HG02884 (cell line): ENCODE measurements at regions not wholly inside any gene's neighbourhood (a gene's known extent, or its start where the extent isn't known, plus 50 kb on each side); places are given as distances from the start of the nearest gene placed in this dataset.
"Not testable (repeated sequence)": the region's sequence is repeated elsewhere in the genome, so short reads cannot be mapped to it uniquely, and the experiment has no call there.

ENCODE experiments used
- ATAC-seq: cut with Tn5 transposase; IDR thresholded peaks from one replicate; pipeline ENCODE4 v1.9.1; 2021; ENCODE audit warnings: mild to moderate bottlenecking, moderate library complexity; ENCODE audit not compliant: unreplicated experiment

DNA sequence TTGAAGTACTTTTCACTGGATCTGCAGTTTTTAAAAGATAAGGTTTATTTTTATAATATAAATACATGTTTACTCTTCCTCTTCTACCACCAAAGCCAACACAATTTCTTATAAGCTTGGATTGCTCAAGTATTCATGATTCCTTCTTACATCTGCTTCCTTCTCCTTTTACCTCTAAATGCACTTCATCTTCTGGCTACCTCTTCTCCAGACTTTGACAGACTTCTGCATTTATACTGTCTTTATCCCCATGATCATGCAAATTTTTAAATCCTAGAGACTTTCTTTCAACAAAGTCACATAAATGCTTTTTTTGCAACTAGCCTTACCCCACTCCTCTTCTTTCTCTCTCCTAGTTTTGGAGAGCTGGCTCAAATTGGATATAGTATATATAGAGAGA is 142.9 kb downstream of the TFAP2B start:
- ATAC-seq: no peak

DNA sequence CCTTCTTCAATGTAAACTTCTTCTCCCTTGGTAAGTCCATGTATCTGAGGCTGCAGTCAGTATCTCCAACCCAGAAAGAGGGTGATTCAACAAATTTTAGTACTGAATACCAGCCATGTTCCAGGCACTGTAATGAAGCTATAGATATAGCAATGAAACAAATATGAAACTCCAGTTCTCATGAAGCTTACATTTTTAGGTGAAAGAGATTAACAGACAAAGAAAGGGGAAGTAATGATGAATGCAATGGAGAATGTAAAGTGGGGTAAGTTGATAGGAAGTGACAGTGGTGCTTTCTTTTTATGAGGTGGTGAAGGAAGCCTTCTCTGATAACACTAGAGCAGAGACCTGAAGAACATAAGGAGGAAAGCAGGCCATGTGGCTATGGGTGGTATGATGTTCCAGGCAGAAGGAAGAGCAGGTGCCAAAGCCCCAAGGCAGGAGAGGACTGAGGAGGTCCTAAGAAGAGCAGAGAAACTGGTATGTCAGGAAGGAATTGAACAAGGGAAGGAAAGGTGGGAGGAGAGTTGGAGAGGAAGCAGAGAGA is 143.6 kb downstream of the TFAP2B start:
- ATAC-seq: peak; percentile 39

DNA sequence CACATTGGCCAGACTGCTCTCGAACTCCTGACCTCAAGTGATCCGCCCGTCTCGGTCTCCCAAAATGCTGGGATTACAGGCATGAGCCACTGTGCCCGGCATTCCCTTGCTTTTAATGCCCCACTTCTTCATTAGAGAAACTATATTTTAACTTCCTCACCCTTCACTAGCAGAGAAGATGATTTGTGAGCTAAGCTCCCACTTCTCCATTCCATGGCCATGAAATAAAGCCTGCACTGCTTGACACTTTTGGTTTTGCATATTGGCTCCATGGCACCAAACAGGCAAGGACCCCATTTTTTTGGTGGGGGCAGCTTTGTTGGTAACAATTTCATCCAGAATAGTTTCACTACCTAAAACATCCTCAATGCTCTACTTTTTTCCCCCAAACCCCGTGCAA is 145.3 kb downstream of the TFAP2B start:
- no peak for ATAC-seq

DNA sequence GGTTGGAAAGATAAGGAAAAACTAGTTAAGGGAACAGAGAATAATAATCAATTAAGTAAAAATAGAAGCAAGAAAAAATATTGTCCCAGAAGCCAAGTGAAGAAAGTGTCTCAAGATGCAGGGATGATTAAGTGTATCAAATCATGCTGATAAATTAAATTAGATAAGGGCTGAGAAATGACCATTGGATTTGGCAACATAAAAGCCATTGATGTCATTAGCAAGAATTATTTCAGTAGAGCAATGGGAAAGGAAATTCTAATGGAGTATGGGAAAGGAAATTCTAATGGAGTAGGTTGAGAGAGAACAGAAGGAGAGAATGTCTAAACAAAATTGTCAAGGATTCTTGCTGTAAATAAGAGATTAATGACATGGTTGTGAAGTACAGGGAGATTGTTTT is 146.8 kb downstream of the TFAP2B start:
- no peak for ATAC-seq

DNA sequence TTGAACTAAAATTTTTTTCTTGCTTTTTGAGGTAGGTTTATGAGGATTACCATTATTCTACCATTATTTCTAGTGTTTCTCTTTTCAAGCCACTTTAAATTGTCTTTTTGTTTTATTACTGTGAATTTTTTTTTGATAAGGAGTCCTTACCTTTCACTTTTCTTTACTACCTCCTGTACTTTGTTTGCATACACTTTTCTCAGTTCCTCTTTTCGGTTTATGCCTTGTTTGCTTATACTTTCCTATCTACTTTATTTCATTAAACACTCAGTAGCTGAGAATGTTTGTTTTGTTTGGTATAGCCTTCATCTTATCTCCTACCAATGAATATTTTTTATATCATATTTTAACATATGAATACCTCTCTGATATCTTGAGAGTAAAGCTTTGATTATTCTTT is 147.9 kb downstream of the TFAP2B start:
- peak; percentile 86 for ATAC-seq

DNA sequence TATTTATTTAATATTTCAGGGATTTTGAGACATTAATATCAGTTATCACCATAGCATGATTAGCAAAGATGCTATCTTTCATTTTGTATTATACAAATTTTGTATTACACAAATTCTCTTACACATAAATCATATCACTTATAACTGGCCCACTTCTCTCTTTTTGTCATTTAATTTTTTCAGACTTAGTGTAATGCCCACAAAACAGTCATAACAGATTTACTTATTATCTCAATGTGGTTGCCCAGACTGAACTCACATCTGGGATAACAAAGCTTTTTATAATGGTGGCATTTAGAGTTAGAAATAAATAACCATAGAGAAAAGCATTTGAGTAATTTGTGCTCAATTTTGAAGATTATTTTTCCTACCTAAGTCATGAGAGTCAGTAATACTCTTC is 148.3 kb downstream of the TFAP2B start:
- ATAC-seq: peak; percentile 48

DNA sequence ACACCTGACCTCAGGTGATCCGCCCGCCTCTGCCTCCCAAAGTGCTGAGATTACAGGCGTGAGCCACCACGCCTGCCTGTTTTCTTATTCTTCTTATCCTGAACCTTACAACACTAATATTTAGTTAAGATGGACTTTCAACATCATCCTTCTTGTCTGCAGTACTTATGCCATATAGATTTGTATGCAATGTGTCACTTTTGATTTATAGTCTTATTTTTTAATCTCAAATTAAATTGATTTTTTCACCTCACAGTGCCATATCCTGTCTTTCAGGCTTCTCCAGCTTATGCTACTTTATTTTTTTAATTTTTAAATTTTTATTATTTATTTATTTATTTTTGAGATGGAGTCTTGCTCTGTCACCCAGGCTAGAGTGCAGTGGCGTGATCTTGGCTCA is 149.6 kb downstream of the TFAP2B start:
- ATAC-seq: not testable (repeated sequence)

DNA sequence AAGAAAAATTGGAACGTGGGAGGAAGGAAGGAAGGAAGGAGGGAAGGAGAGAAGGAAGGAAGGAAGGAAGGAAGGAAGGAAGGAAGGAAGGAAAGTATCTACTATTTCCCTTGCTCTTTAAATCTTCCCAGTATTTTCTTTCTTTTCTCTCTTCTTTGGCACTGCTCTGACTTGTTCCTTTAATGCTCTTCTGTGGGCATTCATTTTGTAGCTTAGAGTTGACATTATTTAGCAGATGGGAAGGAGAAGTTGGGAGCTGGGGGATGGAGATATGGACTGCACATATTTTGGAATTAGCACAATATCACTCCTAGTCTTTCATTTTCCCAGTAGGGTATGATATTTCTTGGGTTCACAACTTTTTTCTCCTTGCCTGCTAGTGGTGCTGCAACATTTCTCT is 152.2 kb downstream of the TFAP2B start:
- ATAC-seq: no peak

DNA sequence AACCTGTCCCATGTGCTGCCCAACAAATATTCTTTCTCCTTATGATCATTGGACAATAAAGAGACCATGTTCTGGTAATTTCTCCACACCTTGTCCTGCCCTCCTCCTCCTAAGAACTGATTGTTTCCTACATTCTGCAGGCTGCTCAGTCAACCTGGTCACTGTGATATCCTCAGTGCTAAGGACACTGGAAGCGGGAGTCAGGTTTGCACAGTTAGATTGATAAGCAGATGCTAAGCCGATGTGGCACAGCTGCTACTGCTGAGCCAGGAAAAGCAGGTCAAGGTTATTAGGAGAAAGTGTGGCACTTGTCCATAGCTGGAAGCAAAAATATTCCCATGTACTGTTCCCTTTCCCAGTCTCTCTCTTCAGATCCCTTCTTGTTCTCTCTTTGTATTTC is 154.8 kb downstream of the TFAP2B start:
- no peak for ATAC-seq

DNA sequence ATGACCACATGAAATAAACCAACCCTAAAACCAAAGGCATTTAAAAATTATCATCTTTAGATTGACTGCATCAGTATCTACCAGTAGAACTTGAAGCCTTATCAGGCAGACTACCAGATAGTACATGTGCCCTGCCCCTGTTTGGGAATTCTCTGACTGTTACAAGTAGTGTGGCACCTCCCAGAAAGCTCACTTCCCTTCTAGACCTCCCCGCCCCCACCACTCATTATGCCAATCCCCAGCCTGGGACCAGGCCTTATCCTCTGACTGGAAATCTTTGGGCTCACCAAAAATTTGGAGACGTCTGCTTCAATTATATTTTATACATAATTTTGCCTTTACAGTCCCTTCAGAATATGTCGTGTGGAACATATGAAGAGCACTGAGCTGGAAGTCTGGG is 155.6 kb downstream of the TFAP2B start:
- no peak for ATAC-seq

DNA sequence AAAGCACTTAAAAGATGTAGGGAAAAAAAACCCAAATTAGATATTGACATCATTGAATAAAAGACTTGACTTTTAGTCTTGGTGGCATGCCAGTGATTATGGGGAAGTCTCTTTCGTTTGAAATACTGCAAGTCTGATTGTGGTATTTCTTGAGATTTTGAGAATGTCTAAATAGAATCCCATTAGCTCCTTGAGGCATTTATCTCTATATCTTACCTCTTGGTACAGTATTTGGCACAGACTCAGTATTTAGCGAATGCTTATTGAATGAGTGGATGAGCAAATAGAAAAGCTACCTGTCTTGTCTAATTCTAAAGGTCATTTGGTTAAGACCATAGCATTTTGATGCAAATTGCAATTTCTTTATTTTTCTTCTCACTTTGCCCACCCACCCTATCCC is 156.5 kb downstream of the TFAP2B start:
- ATAC-seq: no peak

DNA sequence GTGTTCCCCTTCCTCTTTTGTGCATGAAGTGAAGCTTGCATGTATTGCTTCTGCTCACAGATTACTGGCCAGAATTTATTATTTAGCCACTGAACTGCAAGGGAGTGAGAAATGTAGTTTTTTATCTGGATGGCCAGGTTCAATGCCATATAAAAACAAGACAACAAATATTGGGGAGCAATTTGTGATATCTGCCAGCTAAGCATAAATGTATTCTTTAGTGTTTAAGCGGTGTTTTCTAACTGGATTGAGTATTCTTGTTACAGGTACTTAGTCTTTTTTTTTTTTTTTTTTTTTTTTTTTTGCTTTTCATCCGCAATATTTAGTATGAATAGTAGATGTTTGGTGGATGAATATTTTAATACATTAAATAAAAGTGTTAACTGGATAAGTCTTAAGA is 158.2 kb downstream of the TFAP2B start:
- ATAC-seq: no peak

DNA sequence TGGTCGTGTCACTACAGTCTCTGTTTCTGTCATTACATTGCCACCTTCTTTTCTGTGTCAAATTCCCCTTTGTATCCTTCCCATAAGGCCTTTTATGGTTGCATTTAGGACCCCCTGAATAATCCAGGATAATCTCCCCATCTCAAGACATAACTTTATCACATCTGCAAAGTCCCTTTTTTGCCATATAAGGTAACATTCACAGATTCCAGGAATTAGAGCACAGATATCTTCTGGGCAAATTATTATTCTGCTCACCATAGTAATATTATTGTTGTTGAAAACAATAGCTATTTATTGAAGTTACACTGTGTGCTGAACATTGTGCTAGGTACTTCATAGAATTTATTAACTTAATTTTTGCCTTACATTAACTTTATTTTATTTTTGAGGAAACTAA is 159.1 kb downstream of the TFAP2B start:
- no peak for ATAC-seq

DNA sequence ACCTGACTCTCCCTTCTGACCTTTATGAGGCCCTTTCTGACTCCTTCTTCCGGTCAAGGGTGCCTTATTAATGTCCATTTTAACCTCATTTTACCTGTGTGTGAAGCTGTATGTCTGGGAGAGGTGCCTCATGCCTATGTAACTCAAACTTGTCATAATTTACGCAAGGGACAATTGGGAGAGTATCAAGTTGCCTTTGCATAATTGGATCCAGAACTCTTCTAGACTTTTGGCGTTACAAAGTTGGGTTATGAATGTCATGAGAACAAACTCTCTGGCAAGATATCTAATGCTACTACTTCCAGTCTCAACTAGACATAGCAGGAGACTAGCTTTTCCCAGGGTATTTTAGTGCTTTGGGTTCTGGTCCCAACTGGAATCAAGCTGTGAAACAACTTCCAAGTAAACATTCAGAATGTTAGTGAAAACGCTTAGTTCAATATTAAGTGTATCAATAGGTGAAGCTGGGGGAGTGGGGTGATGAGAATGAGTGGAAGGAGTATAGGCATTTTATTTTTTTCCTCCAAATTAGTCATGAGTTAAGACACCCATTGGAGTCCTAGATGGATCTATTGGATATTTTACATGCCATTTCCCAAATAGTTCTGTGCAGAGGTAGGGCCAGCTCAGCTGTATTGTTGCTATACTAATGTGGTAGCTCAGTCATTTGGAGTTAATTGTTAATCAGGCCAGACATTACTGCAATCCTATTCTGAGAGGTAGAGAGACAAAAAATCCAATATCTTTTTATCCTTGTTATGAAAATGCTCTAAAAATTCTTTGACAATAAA is 159.9 kb downstream of the TFAP2B start:
- ATAC-seq: no peak

DNA sequence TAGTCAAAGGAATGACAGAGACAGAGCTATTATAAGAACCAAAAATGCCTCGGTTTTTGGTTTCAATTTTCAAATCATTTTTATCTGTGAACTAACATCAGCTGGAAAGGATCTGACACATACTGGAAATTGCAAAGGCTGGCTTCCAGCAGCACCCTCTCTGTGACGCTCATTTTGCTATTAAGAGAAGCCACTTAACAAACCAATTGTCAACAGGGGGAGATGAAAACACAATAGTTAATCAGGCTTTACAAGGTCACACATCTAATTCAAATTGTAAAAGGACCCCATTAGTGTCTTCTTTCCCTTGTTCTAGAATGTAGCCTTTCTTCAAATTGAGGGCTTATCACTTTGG is 160.5 kb downstream of the TFAP2B start:
- ATAC-seq: no peak

DNA sequence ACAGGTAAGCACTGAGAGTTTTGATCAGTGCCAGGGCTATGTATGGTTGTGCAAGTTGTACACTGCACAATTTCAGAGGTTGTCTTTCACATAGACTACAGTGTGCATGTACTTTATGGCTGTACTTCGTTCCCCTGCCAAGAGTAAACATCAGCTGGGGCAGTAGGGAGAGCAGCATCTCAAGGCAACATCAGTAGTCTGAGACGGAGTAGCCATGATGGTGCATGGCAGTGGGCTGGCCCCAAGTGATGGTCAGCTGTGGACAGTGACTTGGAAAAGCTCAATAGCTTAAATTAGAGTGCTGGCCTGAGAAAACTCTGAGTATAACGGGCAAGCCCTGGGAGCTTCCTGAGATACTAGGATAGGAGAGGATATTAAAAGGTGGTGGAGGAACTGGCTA is 165.5 kb downstream of the TFAP2B start:
- no peak for ATAC-seq

DNA sequence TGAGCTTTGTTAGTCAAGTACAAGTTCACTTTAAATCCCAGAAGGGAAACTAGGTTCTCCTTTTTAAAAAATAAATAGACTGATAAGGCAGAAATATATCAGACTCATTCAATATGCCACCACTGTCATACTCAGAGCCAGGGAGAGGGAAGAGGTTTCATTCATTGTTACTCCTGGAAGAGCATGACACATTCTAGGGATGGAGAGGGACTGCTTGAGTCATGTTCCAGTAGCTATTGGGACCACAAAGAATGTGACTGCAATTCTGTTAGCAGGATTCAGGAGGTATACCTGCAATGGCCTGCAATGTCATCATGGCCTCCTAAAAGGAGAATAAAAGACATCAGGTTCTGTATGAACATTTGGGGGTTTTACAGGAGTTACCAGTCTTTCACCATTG is 167.6 kb downstream of the TFAP2B start:
- ATAC-seq: no peak

DNA sequence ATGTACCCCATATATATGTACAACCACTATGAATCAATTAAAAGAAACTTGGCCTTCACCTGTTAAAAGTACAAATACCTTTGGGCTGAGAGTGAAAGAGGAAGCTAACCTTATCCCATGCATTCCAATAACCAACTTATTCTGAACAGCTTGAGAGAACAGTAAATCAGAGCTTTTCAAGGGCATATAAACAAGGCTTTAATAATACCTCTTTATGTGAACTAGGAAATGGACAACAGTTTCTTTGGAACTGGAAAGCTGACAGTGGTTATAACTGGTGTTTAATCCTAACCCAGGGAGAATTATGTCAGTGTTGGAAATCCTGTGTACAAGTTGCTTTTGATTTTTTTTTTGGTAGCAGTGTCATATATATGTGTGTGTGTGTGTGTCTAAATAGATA is 170.5 kb downstream of the TFAP2B start:
- no peak for ATAC-seq

DNA sequence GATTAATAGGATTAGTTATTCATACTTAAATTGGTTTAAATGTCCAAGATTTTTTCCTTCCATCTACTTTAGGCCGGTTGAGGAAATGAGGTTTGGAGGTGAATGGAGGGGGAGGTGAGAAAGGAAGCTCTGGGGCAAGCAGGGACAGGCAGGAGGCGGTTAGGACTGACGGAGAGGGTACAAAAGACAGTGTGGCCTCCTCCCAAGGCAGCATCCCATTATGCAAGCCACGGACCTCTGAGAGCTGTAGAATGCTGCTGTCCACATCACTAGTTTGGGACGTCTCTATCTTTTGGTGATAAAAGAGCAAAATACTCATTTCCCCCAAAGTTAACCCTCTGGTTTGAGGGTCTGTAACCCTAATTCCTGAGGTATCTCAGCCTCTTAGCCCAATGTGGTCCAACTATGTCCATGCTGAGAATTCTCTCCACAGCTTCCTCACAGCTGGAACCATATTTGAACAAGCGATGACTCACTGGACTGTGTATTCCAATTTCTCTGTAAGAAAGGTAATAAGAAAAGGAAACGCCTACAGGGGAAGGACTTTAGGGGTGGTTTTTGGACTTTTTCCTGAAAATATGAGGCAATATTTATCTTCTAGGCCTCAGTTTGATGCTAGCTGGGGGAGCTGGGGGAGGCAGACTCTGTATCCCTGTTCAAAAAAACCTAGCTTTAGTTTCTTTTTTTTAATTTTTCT is 172.2 kb downstream of the TFAP2B start:
- ATAC-seq: no peak

DNA sequence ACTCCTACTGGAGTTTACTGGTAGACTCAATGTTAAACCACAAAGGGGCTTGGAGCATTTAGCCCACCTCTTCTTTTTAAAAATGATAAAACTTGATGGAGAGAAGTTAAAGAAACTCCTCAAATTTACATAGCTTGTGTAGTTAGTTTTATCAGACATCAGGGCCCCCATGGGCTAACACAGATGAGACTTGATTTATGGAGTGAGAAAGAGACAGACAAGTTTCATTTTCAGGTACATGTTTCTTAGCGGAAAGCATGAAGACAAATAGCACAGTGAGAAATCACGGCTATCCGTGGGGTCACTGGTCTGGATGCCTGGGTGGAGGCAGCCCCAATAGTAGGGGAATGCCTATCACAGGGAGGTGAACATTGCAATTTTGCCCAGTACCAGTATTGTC is 173.6 kb downstream of the TFAP2B start:
- no peak for ATAC-seq

DNA sequence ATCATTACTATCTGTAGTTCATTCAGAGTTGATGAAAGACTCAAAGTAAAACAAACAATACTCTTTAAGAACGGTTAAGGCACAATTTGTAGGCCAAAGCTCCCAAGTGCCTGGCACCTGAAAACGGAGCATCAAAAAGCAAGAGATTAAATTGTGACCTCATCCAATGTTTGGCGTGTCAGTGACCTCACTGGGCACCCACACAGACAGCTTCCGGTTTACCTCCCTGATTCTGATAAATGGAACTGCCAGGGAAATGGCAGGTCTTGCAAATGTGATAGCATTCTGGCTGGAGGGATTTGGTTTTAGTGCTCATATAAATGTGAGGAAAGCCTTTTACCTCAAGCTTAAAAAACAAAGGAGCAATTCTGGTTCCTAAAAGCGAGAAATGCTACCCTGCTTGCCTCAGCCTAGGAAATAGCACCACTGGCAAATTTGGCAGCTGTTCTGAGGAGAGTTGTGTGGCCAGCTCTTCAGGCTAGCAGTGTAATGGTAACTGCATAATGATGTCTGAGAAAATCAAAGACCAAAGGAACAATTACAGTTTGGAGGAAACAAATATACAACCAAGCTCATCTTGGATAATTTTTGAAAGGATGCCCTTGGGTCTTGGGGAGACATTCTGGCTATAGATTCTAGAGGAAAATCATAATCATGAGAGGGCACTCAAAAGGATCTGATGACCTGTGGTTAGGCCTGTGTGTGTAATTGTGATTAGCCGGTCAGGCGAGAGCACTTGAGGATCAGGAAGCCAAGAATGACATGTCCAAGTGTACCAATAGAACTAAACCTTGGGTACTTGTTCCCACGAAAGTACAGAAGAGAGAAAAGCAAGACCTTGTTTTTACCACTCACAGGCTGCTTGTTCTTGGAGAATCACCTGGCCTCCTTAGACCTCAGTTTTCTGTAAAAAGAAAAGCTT is 174.3 kb downstream of the TFAP2B start:
- ATAC-seq: no peak
